Tibial artery (tissue), 4 donors: ENCODE measurements at regions not wholly inside any gene's neighbourhood (a gene's known extent, or its start where the extent isn't known, plus 50 kb on each side); places are given as distances from the start of the nearest gene placed in this dataset.
"Not testable (repeated sequence)": the region's sequence is repeated elsewhere in the genome, so short reads cannot be mapped to it uniquely, and the experiment has no call there.

Source experiments
- DNase-seq, 2 donors: peaks; one replicate each; pipeline ENCODE4 v3.0.0-alpha.2; 2019
- H3K27ac ChIP-seq, 2 donors: fragments of 200-600 bp; sonication (generic) in 1 of 2; 1 replicate in 1 of 2; 2 replicates in 1 of 2; pipeline ENCODE4 v1.5.1; 2018 to 2019; ENCODE audit warnings: mild to moderate bottlenecking in 1 of 2
- H3K27me3 ChIP-seq, 2 donors: fragments of 200-600 bp; sonication (generic) in 1 of 2; one replicate each; pipeline versions ENCODE4 v1.5.1 to v1.6.0; 2016 to 2019
- H3K36me3 ChIP-seq, 3 donors: fragments of 200-600 bp; sonication (generic) in 2 of 3; one replicate each; pipeline ENCODE4 v1.5.1; 2016 to 2019; ENCODE audit warnings: mild to moderate bottlenecking in 2 of 3
- H3K4me1 ChIP-seq, 4 donors: fragments of 200-600 bp; sonication (generic) in 2 of 4; 1 replicate in 3 of 4; 2 replicates in 1 of 4; pipeline ENCODE4 v1.5.1; 2016 to 2019
- H3K4me3 ChIP-seq, 2 donors: fragments of 200-600 bp; sonication (generic) in 1 of 2; 1 replicate in 1 of 2; 2 replicates in 1 of 2; pipeline ENCODE4 v1.5.1; 2018 to 2019; ENCODE audit warnings: mild to moderate bottlenecking in 2 of 2
- H3K9me3 ChIP-seq, 3 donors: fragments of 200-600 bp; sonication (generic) in 1 of 3; one replicate each; pipeline ENCODE4 v1.5.1; 2016 to 2019
- intact Hi-C: fragments of 100-400 bp; cut with DNase I; formaldehyde crosslinking; loops from one replicate; pipeline ENCODE4 v1.15.0; 2023; ENCODE audit warnings: low total_unique reads
- TF ChIP-seq, protein P1 (sequence below), 2 experiments: fragments of 200-600 bp in 1 of 2; fragments of 450-650 bp in 1 of 2; IDR thresholded peaks; one replicate each; pipeline ENCODE4 v1.5.1; 2017 to 2019; ENCODE audit warnings: antibody characterized with exemption in 2 of 2, mild to moderate bottlenecking in 1 of 2, moderate library complexity in 1 of 2

- Histone ChIP-seq H3K4me3 (no peak overlapping the region), H3K27ac (no peak overlapping the region), H3K36me3 (no peaks in the 10 kb centered on the region), H3K4me1 (no peaks in the 10 kb centered on the region), H3K9me3 (peaks cover 0 to 10% (median 0%) of the 10 kb centered on the region in 3 donors), H3K27me3 (no peaks in the 10 kb centered on the region)
- no peak for DNase-seq
- intact Hi-C loops: no loop called here
- TF ChIP-seq, protein P1, sequence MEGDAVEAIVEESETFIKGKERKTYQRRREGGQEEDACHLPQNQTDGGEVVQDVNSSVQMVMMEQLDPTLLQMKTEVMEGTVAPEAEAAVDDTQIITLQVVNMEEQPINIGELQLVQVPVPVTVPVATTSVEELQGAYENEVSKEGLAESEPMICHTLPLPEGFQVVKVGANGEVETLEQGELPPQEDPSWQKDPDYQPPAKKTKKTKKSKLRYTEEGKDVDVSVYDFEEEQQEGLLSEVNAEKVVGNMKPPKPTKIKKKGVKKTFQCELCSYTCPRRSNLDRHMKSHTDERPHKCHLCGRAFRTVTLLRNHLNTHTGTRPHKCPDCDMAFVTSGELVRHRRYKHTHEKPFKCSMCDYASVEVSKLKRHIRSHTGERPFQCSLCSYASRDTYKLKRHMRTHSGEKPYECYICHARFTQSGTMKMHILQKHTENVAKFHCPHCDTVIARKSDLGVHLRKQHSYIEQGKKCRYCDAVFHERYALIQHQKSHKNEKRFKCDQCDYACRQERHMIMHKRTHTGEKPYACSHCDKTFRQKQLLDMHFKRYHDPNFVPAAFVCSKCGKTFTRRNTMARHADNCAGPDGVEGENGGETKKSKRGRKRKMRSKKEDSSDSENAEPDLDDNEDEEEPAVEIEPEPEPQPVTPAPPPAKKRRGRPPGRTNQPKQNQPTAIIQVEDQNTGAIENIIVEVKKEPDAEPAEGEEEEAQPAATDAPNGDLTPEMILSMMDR (IDR thresholded peaks at IDR 0.05): no peak
These were observed 224.8 kb downstream of the RPAP3 start for GRCh38 chr12:47481041-47481440.

DNA sequence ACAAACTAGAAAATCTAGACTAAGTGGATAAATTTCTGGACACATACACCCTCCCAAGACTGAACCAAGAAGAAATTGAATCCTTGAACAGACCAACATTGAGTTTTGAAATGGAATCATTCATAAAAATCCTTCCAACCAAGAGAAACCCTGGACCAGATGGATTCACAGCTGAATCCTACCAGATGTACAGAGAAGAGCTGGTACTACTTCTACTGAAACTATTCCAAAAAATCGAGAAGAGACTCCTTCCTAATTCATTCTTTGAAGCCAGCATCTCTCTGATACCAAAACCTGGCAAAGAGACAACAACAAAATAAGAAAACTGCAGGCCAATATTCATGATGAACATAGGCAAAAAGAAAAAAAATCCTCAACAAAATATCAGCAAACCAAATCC, 227.4 kb downstream of the RPAP3 start:
- Histone ChIP-seq H3K4me1 (no peaks in the 10 kb centered on the region), H3K27ac (no peak overlapping the region), H3K4me3 (no peak overlapping the region), H3K36me3 (no peaks in the 10 kb centered on the region), H3K27me3 (no peaks in the 10 kb centered on the region), H3K9me3 (peaks cover 0 to 23% (median 12%) of the 10 kb centered on the region in 3 donors)
- DNase-seq: no peak
- TF ChIP-seq, protein P1 (IDR thresholded peaks at IDR 0.05): no peak
- intact Hi-C loops: no loop called here

DNA sequence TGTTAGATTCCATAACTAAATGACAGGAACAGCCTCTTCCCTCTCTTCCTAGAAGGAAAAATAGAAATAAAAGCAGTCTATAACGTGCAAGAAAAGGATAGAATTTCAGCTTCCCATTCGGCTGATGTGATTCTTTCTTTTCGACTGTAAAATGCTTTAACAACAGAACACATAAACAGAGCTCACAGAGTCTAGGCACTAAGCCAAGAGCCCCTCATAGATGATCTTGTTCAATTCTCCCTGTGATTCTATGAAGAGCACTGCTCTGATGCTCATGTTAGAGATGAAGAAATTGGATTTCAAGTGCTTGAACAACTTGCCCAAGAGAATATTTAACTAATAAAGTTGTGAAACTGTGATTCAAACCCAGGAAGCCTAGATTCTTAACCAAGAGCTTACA, 232.7 kb downstream of the RPAP3 start:
- TF ChIP-seq, protein P1 (IDR thresholded peaks at IDR 0.05): no peak
- Histone ChIP-seq H3K36me3 (no peaks in the 10 kb centered on the region), H3K27ac (no peak overlapping the region), H3K9me3 (peaks cover 0 to 23% (median 12%) of the 10 kb centered on the region in 3 donors), H3K27me3 (no peaks in the 10 kb centered on the region), H3K4me1 (no peaks in the 10 kb centered on the region), H3K4me3 (no peak overlapping the region)
- intact Hi-C loops: no loop called here
- no peak for DNase-seq

GRCh38 chr12:47470349-47470748, 235.5 kb downstream of the RPAP3 start:
- H3K36me3 ChIP-seq, H3K9me3 ChIP-seq, DNase-seq, H3K4me1 ChIP-seq, H3K27me3 ChIP-seq, H3K4me3 ChIP-seq, intact Hi-C loops, H3K27ac ChIP-seq: not testable (repeated sequence)

GRCh38 chr12:47463918-47464317, 241.9 kb downstream of the RPAP3 start:
- H3K4me3 ChIP-seq, H3K4me1 ChIP-seq, H3K36me3 ChIP-seq, DNase-seq, H3K27ac ChIP-seq, intact Hi-C loops, H3K27me3 ChIP-seq: not testable (repeated sequence)
- H3K9me3 ChIP-seq: peaks cover 0 to 19% (median 0%) of the 10 kb centered on the region in 3 donors

DNA sequence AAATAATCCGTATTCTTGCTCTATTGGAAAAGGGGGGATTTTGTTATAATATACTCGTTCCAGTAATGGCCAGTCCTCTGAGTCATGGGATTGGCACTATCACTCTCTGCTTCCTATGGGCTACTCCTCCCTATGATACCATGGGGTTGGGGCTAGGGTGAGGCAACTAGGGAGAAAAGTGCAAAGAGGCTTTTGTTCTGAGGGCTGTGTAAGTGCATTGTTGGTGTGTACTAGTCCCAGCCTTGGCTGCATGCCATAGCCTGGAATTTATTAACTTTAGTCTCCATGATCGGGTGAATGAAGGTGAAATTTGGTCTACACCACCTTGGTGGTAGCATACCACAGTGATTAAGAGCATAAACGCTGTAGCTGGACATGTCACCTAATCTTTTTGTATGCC, 247.6 kb downstream of the RPAP3 start:
- H3K4me3 ChIP-seq: no peak overlapping the region
- H3K27ac ChIP-seq: no peak overlapping the region
- no peaks in the 10 kb centered on the region for H3K27me3 ChIP-seq
- no peaks in the 10 kb centered on the region for H3K4me1 ChIP-seq
- peaks cover 5 to 20% (median 7%) of the 10 kb centered on the region in 3 donors for H3K9me3 ChIP-seq
- intact Hi-C loops: no loop called here
- TF ChIP-seq, protein P1 (IDR thresholded peaks at IDR 0.05): no peak
- H3K36me3 ChIP-seq: no peaks in the 10 kb centered on the region
- DNase-seq: no peak

DNA sequence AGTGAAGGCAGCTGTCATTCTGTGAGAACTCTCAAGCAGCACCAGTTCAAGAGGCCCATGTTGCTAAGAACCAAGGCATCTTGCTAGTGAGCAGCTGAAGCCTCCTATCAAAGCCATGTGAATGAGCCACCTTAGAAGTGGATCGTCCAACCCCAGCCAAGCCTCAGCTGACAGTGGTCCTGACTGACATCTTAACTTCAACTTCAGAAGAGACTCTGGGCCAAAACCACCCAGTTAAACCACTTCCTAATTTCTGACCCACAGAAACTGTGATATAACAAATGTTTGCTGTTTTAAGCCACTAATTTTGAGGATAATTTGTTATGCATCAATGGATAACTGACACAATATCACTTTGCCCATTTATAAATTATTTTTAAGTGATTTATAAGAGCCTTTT, 256.0 kb downstream of the RPAP3 start:
- no peak for DNase-seq
- TF ChIP-seq, protein P1 (IDR thresholded peaks at IDR 0.05): no peak

More for the DNA sequence above, 256.0 kb downstream of the RPAP3 start:
- intact Hi-C loops: no loop called here
- no peak overlapping the region for H3K4me3 ChIP-seq
- H3K36me3 ChIP-seq: no peaks in the 10 kb centered on the region
- no peaks in the 10 kb centered on the region for H3K27me3 ChIP-seq
- H3K27ac ChIP-seq: no peak overlapping the region
- no peaks in the 10 kb centered on the region for H3K4me1 ChIP-seq
- peaks cover 0 to 3% (median 0%) of the 10 kb centered on the region in 3 donors for H3K9me3 ChIP-seq
